Right lobe of liver (tissue), 6 donors: ENCODE measurements at regions not wholly inside any gene's neighbourhood (a gene's known extent, or its start where the extent isn't known, plus 50 kb on each side); places are given as distances from the start of the nearest gene placed in this dataset.

Experiments
- ATAC-seq, 4 donors: fragments of 200-7000 bp; cut with Tn5 transposase; one replicate each; pipeline ENCODE4 v1.9.1; 2020; ENCODE audit warnings: mild to moderate bottlenecking in 4 of 4, moderate library complexity in 4 of 4
- DNase-seq, 3 donors: peaks; one replicate each; pipeline ENCODE4 v3.0.0-alpha.2; 2020
- H3K27ac ChIP-seq, 3 donors: fragments of 200-600 bp; one replicate each; pipeline ENCODE4 v1.8.0; 2022
- H3K27me3 ChIP-seq, 2 donors: fragments of 200-600 bp; one replicate each; pipeline ENCODE4 v1.8.0; 2022
- H3K36me3 ChIP-seq, 4 donors: fragments of 200-600 bp; sonication (generic) in 1 of 4; one replicate each; pipeline versions ENCODE4 v1.5.1 to v1.8.0; 2017 to 2022; ENCODE audit warnings: control low read depth in 1 of 4
- H3K4me1 ChIP-seq, 4 donors: fragments of 200-600 bp; sonication (generic) in 1 of 4; one replicate each; pipeline versions ENCODE4 v1.5.1 to v1.8.0; 2017 to 2022; ENCODE audit warnings: control low read depth in 1 of 4
- H3K4me3 ChIP-seq, 3 donors: fragments of 200-600 bp; one replicate each; pipeline ENCODE4 v1.8.0; 2022
- H3K9me3 ChIP-seq, 4 donors: fragments of 200-600 bp; sonication (generic) in 1 of 4; one replicate each; pipeline versions ENCODE4 v1.5.1 to v1.8.0; 2017 to 2022; ENCODE audit warnings: control low read depth in 1 of 4
- POLR2A ChIP-seq: fragments of 450-650 bp; IDR thresholded peaks from one replicate; pipeline ENCODE4 v1.6.1; 2017; ENCODE audit warnings: antibody characterized with exemption, mild to moderate bottlenecking
- WGBS: methylation state at CpG from one replicate; pipeline ENCODE4 v1.1.6; 2018; ENCODE audit warnings: low coverage, low lambda C conversion rate; ENCODE audit not compliant: insufficient coverage; ENCODE audit errors: missing lambda C conversion rate; 5-methylcytosine and 5-hydroxymethylcytosine counted together
- intact Hi-C, 2 donors: fragments of 100-400 bp; cut with DNase I; formaldehyde crosslinking; loops; one replicate each; pipeline versions ENCODE4 v1.11.2 to v1.14.1; 2022
- TF ChIP-seq, protein P1 (sequence below), 4 donors: fragments of 200-600 bp in 3 of 4; fragments of 450-650 bp in 1 of 4; IDR thresholded peaks; one replicate each; pipeline versions ENCODE4 v1.5.1 to v1.8.0; 2016 to 2022; ENCODE audit warnings: antibody characterized with exemption in 4 of 4, mild to moderate bottlenecking in 2 of 4
- donor health status: DM: no; HTN: yes; CAD: no.
- donor health status: DM: no; HTN: no; CAD: no.
- donor health status: DM: no; HTN: no; CAD: no.
- donor health status: DM: no; HTN: yes; CAD: no.
- donor health status: DM: no; HTN: yes; CAD: no.

GRCh38 chr3:6098516-6099157, 762.3 kb upstream of the GRM7 start:
- DNase-seq (no peak), ATAC-seq (no peak)
- 57% methylated on average over 3 of the region's 3 CpGs for WGBS
- no peaks in the 10 kb centered on the region for H3K27me3 ChIP-seq
- H3K36me3 ChIP-seq = no peaks in the 10 kb centered on the region
- no peaks in the 10 kb centered on the region for H3K4me1 ChIP-seq
- intact Hi-C loops = no loop called here
- H3K9me3 ChIP-seq = no peaks in the 10 kb centered on the region
- H3K4me3 ChIP-seq = no peak overlapping the region
- TF ChIP-seq, protein P1, sequence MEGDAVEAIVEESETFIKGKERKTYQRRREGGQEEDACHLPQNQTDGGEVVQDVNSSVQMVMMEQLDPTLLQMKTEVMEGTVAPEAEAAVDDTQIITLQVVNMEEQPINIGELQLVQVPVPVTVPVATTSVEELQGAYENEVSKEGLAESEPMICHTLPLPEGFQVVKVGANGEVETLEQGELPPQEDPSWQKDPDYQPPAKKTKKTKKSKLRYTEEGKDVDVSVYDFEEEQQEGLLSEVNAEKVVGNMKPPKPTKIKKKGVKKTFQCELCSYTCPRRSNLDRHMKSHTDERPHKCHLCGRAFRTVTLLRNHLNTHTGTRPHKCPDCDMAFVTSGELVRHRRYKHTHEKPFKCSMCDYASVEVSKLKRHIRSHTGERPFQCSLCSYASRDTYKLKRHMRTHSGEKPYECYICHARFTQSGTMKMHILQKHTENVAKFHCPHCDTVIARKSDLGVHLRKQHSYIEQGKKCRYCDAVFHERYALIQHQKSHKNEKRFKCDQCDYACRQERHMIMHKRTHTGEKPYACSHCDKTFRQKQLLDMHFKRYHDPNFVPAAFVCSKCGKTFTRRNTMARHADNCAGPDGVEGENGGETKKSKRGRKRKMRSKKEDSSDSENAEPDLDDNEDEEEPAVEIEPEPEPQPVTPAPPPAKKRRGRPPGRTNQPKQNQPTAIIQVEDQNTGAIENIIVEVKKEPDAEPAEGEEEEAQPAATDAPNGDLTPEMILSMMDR (IDR thresholded peaks at IDR 0.05) = no peak
- no peak for TF ChIP-seq POLR2A
- no peak overlapping the region for H3K27ac ChIP-seq

DNA sequence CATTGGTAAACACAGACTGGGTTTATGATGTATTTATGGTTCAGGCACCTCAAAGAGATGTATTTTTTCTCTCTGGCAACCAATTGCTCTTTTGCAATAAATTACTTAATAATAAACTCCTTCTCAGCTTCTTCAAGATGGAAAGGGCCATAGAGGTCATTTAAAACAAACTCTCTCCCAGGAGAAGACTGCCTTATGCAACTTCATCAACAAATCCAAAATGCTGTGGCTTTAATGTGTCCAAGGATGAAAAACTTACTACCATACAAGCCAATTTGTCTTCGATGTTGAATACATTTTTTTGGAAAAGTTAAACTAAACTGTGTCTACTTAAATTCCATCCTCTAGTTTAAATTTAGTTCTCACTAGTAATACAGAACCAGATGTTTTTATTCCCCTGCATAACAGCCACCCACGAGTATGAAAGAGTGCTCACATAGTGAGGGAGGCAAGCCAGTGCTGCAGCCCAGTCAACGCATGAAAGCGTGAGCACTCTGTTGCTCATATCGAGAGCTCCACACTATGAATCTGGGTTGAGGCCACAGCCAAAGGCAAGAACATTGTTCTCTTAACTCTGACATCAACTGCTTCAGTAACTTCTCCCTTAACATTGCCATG, 761.3 kb upstream of the GRM7 start:
- H3K4me1 ChIP-seq = no peaks in the 10 kb centered on the region
- no peaks in the 10 kb centered on the region for H3K27me3 ChIP-seq
- ATAC-seq = no peak
- intact Hi-C loops = no loop called here
- WGBS = 62% methylated on average over 5 of the region's 5 CpGs
- no peak for TF ChIP-seq POLR2A
- TF ChIP-seq, protein P1 (IDR thresholded peaks at IDR 0.05) = no peak
- no peak overlapping the region for H3K27ac ChIP-seq
- no peaks in the 10 kb centered on the region for H3K36me3 ChIP-seq
- DNase-seq = no peak
- no peak overlapping the region for H3K4me3 ChIP-seq
- H3K9me3 ChIP-seq = no peaks in the 10 kb centered on the region

DNA sequence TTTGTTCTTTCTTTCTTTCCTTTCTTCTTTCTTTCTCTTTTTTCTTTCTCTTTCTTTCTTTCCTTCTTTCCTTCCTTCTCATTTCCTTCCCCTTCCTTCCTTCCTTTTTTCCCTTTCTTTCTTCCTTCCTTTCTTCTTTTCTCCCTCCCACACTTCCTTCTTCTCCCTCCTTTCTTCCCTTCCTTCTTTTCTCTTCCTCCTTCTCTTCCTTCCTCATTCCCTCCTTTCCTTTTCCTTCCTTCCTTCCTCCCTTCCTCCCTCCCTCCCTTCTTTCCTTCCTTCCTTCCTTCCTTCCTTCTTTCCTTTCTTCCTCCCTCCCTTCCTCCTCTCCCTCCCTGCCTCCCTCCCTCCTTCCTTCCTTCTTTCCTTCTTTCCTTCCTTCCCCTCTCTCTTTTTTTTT, 755.7 kb upstream of the GRM7 start:
- Histone ChIP-seq H3K4me3 (no peak overlapping the region), H3K36me3 (no peaks in the 10 kb centered on the region), H3K27me3 (no peaks in the 10 kb centered on the region), H3K27ac (no peak overlapping the region), H3K4me1 (no peaks in the 10 kb centered on the region), H3K9me3 (no peaks in the 10 kb centered on the region)
- ATAC-seq (no peak), DNase-seq (no peak)
- intact Hi-C loops = no loop called here
- TF ChIP-seq, protein P1 (IDR thresholded peaks at IDR 0.05) = no peak
- TF ChIP-seq POLR2A = no peak

DNA sequence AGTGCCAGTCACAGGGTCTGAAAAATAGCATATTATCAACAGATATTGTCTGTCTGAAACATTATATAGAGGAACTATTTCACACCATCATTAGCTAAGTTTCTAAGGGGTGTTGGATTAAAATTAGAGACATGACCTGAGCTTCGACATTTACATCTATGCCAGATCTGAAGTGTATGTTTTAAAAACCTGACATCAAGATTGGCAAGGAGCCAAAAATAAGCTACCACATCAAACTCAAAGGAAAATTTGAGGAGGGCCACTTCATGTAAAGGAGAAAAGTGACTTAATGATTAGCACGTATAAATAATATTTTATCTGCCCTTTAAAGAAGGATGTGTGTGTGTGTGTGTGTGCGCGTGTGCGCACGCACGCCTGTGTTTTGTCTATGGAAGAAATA, 752.0 kb upstream of the GRM7 start:
- Histone ChIP-seq H3K27me3 (no peaks in the 10 kb centered on the region), H3K4me1 (peaks cover 0 to 5% (median 2%) of the 10 kb centered on the region in 4 donors), H3K4me3 (no peak overlapping the region), H3K27ac (no peak overlapping the region), H3K9me3 (no peaks in the 10 kb centered on the region), H3K36me3 (no peaks in the 10 kb centered on the region)
- WGBS = 77% methylated on average over 7 of the region's 7 CpGs
- intact Hi-C loops = no loop called here
- DNase-seq = no peak
- no peak for TF ChIP-seq POLR2A
- TF ChIP-seq, protein P1 (IDR thresholded peaks at IDR 0.05) = no peak
- ATAC-seq = no peak
